Common myeloid progenitor, CD34-positive (primary cell): ENCODE measurements at regions not wholly inside any gene's neighbourhood (a gene's known extent, or its start where the extent isn't known, plus 50 kb on each side); places are given as distances from the start of the nearest gene placed in this dataset.

Experiments
- CTCF ChIA-PET: fragments of 350-600 bp; sonication (Branson Sonifier 250); formaldehyde crosslinking; loops from one replicate; lab custom pipeline; 2021; ENCODE audit warnings: antibody characterized with exemption; lab: Charles Lee
- POLR2A ChIA-PET: fragments of 350-600 bp; sonication (Branson Sonifier 250); formaldehyde crosslinking; loops from one replicate; lab custom pipeline; 2021; ENCODE audit warnings: antibody characterized with exemption; lab: Charles Lee
- DNase-seq, 3 donors: peaks; one replicate each; pipeline versions ENCODE4 v3.0.0 to v3.0.0-alpha.2; 2013
- H3K27ac ChIP-seq, 2 experiments: 1 replicate in 1 of 2; 2 replicates in 1 of 2; pipeline ENCODE4 v1.7.0; 2013; ENCODE audit warnings: inconsistent platforms in 2 of 2, low read length in 2 of 2, mild to moderate bottlenecking in 2 of 2, low read depth in 1 of 2, moderate library complexity in 1 of 2; ENCODE audit not compliant: severe bottlenecking in 2 of 2, insufficient read depth in 1 of 2, poor library complexity in 1 of 2
- H3K27me3 ChIP-seq, 5 experiments: replicated peaks in 2 of 5; 1 replicate in 3 of 5; 2 replicates in 2 of 5; pipeline versions ENCODE4 v1.6.1 to v1.7.0; 2013; ENCODE audit warnings: low read length in 4 of 5, mild to moderate bottlenecking in 2 of 5, moderate library complexity in 2 of 5, inconsistent platforms in 1 of 5; ENCODE audit not compliant: insufficient read depth in 5 of 5, control insufficient read depth in 4 of 5
- H3K36me3 ChIP-seq, 4 experiments: 1 replicate in 2 of 4; 2 replicates in 2 of 4; pipeline versions ENCODE4 v1.6.1 to v1.7.0; 2013; ENCODE audit warnings: low read length in 3 of 4, control low read depth in 1 of 4, mild to moderate bottlenecking in 1 of 4; ENCODE audit not compliant: control insufficient read depth in 4 of 4, insufficient read depth in 4 of 4
- H3K4me1 ChIP-seq, 4 experiments: 1 replicate in 3 of 4; 2 replicates in 1 of 4; pipeline versions ENCODE4 v1.6.1 to v1.7.1; 2013; ENCODE audit warnings: low read length in 3 of 4, mild to moderate bottlenecking in 3 of 4, control low read depth in 1 of 4, inconsistent platforms in 1 of 4, moderate library complexity in 1 of 4; ENCODE audit not compliant: control insufficient read depth in 4 of 4, insufficient read depth in 4 of 4; ENCODE audit errors: control extremely low read depth in 1 of 4
- H3K4me3 ChIP-seq, 7 experiments: 1 replicate in 4 of 7; 2 replicates in 3 of 7; pipeline versions ENCODE4 v1.5.1 to v1.7.0; 2013; ENCODE audit warnings: mild to moderate bottlenecking in 7 of 7, low read length in 6 of 7, moderate library complexity in 6 of 7, inconsistent platforms in 2 of 7, low read depth in 2 of 7, control low read depth in 1 of 7; ENCODE audit not compliant: insufficient read depth in 4 of 7, control insufficient read depth in 1 of 7; ENCODE audit errors: extremely low read depth in 1 of 7
- H3K9me3 ChIP-seq, 5 experiments: 1 replicate in 4 of 5; 2 replicates in 1 of 5; pipeline versions ENCODE4 v1.6.1 to v1.7.1; 2013; ENCODE audit warnings: low read length in 4 of 5, mild to moderate bottlenecking in 2 of 5, inconsistent platforms in 1 of 5, low read depth in 1 of 5, moderate library complexity in 1 of 5; ENCODE audit not compliant: control insufficient read depth in 4 of 5, insufficient read depth in 2 of 5; ENCODE audit errors: control extremely low read depth in 1 of 5
- WGBS: methylation state at CpG from one replicate; pipeline ENCODE4 v1.1.5; 2013; ENCODE audit not compliant: insufficient coverage; 5-methylcytosine and 5-hydroxymethylcytosine counted together

DNA sequence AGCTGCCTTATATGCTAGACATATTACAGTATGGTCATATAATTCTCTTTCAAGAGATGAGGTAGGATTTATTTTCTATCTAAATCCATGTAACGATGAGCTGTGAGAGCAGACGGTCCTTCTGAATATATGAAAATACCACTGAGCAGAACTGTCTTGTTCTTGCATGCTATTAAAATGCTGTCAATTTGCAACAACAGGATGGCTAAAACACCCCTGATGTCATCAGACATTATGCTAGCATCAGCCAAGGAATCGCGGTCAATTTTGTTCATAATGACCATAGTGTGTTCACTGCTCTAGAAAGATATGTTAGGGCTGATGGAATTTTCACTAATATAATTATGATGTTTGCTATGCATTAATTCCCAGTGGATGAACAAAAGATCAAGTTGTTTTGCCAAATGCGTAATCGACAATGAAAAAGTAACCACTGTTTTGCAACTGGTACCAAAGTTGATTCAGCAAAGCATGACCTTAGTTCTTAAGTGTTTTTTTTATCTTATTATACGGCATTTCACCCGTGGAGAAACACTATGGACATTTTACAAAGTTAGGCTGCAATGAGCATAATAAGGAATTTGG is 765.4 kb upstream of the NR2F2 start:
- 100% methylated on average over 6 of the region's 8 CpGs for WGBS
- ChIA-PET CTCF (no interaction called here), POLR2A (no interaction called here)
- H3K9me3 ChIP-seq = peaks cover 0 to 3% (median 0%) of the 10 kb centered on the region in 5 experiments
- H3K36me3 ChIP-seq = no peaks in the 10 kb centered on the region
- H3K27ac ChIP-seq = no peak overlapping the region
- H3K27me3 ChIP-seq = peaks cover 0 to 12% (median 0%) of the 10 kb centered on the region in 5 experiments
- H3K4me1 ChIP-seq = no peaks in the 10 kb centered on the region
- H3K4me3 ChIP-seq = no peak overlapping the region
- no peak for DNase-seq

DNA sequence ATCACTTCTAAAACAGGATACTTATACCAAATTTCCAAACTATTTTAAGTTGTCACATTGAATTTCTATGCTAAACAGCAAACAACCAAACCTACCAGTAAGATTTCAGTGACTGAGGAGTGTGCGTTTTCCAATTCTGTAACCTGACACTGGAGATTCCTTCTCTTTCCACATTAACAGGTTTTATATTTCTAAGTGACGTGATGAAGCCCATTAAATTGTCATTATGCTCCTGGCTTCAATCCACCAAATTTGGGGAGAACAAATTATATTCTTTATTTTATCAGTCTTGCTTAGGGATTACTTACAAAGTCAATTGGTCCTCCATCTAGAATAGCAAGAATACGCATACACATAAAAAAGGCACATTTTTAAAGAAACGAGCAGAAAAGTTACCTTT is 764.8 kb upstream of the NR2F2 start:
- ChIA-PET CTCF (no interaction called here), POLR2A (no interaction called here)
- Histone ChIP-seq H3K9me3 (peaks cover 0 to 3% (median 0%) of the 10 kb centered on the region in 5 experiments), H3K4me1 (no peaks in the 10 kb centered on the region), H3K27ac (no peak overlapping the region), H3K4me3 (no peak overlapping the region), H3K27me3 (peaks cover 0 to 12% (median 0%) of the 10 kb centered on the region in 5 experiments), H3K36me3 (no peaks in the 10 kb centered on the region)
- DNase-seq = no peak
- WGBS = 86% methylated on average over 3 of the region's 4 CpGs

DNA sequence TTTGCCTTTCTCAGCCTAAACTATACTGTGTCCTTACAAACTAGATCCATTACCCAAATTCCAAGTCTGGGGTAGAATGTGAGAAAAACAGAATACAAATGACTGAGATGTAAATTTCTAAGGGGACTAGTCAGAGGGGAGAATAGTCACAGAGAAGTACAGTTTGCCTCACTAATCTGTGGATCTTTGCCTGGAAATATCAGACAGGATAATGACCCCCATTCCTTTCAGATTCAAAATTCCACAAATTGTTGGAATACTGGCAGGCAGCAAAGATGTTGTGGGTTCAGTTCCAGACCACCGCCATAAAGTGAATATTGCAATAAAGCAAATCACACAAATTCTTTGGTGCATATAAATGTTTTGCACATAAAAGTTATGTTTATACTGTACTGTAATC is 762.8 kb upstream of the NR2F2 start:
- no peak for DNase-seq
- POLR2A ChIA-PET = no interaction called here
- CTCF ChIA-PET = no interaction called here
- H3K4me3 ChIP-seq = no peak overlapping the region
- no peaks in the 10 kb centered on the region for H3K36me3 ChIP-seq
- H3K27ac ChIP-seq = no peak overlapping the region
- WGBS = no CpG with 5 or more reads among the region's 1 CpG
- H3K4me1 ChIP-seq = no peaks in the 10 kb centered on the region
- H3K27me3 ChIP-seq = peaks cover 0 to 5% (median 0%) of the 10 kb centered on the region in 5 experiments
- peaks cover 0 to 3% (median 2%) of the 10 kb centered on the region in 5 experiments for H3K9me3 ChIP-seq

DNA sequence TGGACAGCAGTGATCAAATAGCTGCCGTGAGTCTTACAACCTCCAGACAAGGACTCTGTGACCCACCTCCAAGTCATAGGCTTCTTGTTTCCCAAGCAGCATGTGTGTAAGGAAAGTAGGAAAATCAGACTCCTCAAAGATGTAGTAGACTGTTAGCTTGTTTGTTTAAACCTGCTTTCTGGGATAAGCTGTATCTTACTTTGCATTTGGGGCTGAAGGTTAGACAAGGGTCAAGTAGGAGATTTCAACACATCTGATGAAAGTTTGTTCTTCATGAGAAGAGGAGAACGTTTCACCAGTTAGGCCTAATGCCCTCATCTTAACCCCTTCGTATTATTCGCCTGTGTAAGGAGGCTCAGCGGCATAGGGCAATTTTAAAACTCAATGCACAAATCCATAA is 756.4 kb upstream of the NR2F2 start:
- H3K36me3 ChIP-seq = no peaks in the 10 kb centered on the region
- H3K27me3 ChIP-seq = peaks cover 0 to 15% (median 3%) of the 10 kb centered on the region in 5 experiments
- ChIA-PET POLR2A (no interaction called here), CTCF (no interaction called here)
- no peak overlapping the region for H3K27ac ChIP-seq
- H3K4me1 ChIP-seq = no peaks in the 10 kb centered on the region
- H3K9me3 ChIP-seq = peaks cover 0 to 6% (median 2%) of the 10 kb centered on the region in 5 experiments
- H3K4me3 ChIP-seq = no peak overlapping the region
- WGBS = 96% methylated on average over 5 of the region's 5 CpGs
- DNase-seq = no peak

DNA sequence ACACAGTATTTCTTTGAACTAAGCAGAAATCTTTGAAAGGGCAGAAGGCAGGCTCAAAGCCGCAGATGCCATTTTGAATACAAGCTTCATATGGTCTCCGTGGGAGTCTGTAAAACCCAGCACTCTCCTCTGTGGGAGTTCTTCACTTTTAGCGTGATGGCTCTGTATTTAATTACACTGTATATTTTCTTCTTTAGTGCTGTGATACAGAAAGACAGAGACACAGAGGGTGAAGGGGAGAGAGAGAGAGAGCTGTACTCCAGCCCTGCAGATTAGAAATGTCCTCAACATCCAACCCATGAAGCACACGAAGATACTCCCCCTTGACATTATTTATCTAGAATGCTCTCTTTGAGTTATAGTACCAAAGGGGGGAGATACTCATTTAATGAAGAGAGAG is 752.6 kb upstream of the NR2F2 start:
- Histone ChIP-seq H3K27ac (no peak overlapping the region), H3K4me1 (no peaks in the 10 kb centered on the region), H3K27me3 (peaks cover 0 to 22% (median 3%) of the 10 kb centered on the region in 5 experiments), H3K36me3 (no peaks in the 10 kb centered on the region), H3K4me3 (no peak overlapping the region), H3K9me3 (peaks cover 0 to 3% (median 0%) of the 10 kb centered on the region in 5 experiments)
- WGBS = 92% methylated on average over 2 of the region's 4 CpGs
- ChIA-PET POLR2A (no interaction called here), CTCF (no interaction called here)
- no peak for DNase-seq

DNA sequence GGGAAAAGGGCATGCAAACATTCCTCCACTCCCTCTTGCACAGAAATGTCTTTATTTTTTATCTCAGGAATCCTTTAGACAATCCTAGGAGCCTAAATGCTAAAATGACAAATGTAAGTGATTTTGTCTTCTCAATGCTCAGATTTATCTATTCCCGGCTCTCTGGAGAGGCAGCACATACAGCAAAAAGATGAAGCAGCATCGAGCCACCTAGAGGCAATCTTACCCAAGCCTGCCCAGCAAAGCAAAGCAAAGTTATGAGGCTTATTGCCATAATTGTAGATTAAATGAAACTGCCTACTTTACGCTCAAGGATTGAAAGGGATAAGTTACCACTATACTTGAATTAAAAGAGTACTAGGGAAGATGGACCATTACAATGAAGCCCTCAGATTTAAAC is 750.4 kb upstream of the NR2F2 start:
- H3K36me3 ChIP-seq = no peaks in the 10 kb centered on the region
- H3K4me3 ChIP-seq = no peak overlapping the region
- H3K9me3 ChIP-seq = no peaks in the 10 kb centered on the region
- H3K27me3 ChIP-seq = peaks cover 0 to 21% (median 5%) of the 10 kb centered on the region in 5 experiments
- CTCF ChIA-PET = no interaction called here
- POLR2A ChIA-PET = no interaction called here
- no peak for DNase-seq
- no peaks in the 10 kb centered on the region for H3K4me1 ChIP-seq
- no CpG with 5 or more reads among the region's 3 CpGs for WGBS
- H3K27ac ChIP-seq = no peak overlapping the region

DNA sequence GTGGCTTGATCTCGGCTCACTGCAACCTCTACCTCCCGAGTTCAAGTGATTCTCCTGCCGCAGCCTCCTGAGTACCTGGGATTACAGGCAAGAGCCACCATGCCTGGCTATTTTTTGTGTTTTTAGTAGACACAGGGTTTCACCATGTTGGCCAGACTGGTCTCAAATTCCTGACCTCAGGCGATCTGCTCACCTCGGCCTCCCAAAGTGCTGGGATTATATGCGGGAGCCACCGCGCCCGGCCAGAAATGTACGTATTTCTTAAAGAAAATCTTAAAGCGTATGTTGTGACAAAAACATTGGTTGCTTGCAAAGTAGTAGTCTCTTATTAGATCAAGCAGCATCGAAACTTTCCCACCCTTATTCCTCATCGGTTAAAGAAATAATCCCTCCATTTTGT is 748.9 kb upstream of the NR2F2 start:
- Histone ChIP-seq H3K27me3 (peaks cover 0 to 21% (median 4%) of the 10 kb centered on the region in 5 experiments), H3K27ac (no peak overlapping the region), H3K9me3 (no peaks in the 10 kb centered on the region), H3K36me3 (no peaks in the 10 kb centered on the region), H3K4me1 (no peaks in the 10 kb centered on the region), H3K4me3 (no peak overlapping the region)
- CTCF ChIA-PET = no interaction called here
- no peak for DNase-seq
- WGBS = 87% methylated on average over 10 of the region's 13 CpGs
- POLR2A ChIA-PET = no interaction called here
